GM13977 (cell line): ENCODE measurements at regions not wholly inside any gene's neighbourhood (a gene's known extent, or its start where the extent isn't known, plus 50 kb on each side); places are given as distances from the start of the nearest gene placed in this dataset.
"Not testable (repeated sequence)": the region's sequence is repeated elsewhere in the genome, so short reads cannot be mapped to it uniquely, and the experiment has no call there.

ENCODE experiments used
- DNase-seq: peaks from one replicate; pipeline ENCODE4 v3.0.0; 2012; ENCODE audit warnings: low spot score
- CTCF ChIP-seq: IDR thresholded peaks from 2 replicates; pipeline ENCODE4 v1.5.1; 2012; ENCODE audit warnings: mild to moderate bottlenecking, control low read depth; ENCODE audit not compliant: insufficient read depth; ENCODE audit errors: extremely low read depth, missing control alignments
- in situ Hi-C: fragments of 300-500 bp; cut with MboI; formaldehyde crosslinking; loops from one replicate; pipeline ENCODE4 v1.12.0; 2022; ENCODE audit warnings: low sequenced_read_pairs, low pct_unique_long_range_greater_than_20kb, mixed read lengths, inconsistent platforms; ENCODE audit not compliant: unreplicated experiment

- TF ChIP-seq CTCF = no peak
- in situ Hi-C loops = no loop called here
- DNase-seq = no peak
These were observed 83.5 kb upstream of the ZNF184 start for GRCh38 chr6:27556406-27556805.

- TF ChIP-seq CTCF = no peak
- DNase-seq = peak; percentile 65
- in situ Hi-C loops = no loop called here
These were observed 80.4 kb upstream of the ZNF184 start for GRCh38 chr6:27553123-27553904.

GRCh38 chr6:27551607-27552006 is 78.7 kb upstream of the ZNF184 start:
- TF ChIP-seq CTCF = no peak
- in situ Hi-C loops = no loop called here
- DNase-seq = no peak

GRCh38 chr6:27550692-27551091 is 77.8 kb upstream of the ZNF184 start:
- in situ Hi-C loops = no loop called here
- DNase-seq = no peak
- no peak for TF ChIP-seq CTCF

GRCh38 chr6:27549241-27549598 is 76.3 kb upstream of the ZNF184 start:
- DNase-seq, in situ Hi-C loops: not testable (repeated sequence)

- DNase-seq = peak; percentile 29
- TF ChIP-seq CTCF = no peak
- in situ Hi-C loops = no loop called here
These were observed 74.5 kb upstream of the ZNF184 start for GRCh38 chr6:27547157-27548075.

GRCh38 chr6:27546522-27546921 is 73.6 kb upstream of the ZNF184 start:
- DNase-seq = no peak
- in situ Hi-C loops = no loop called here
- no peak for TF ChIP-seq CTCF
